ENCODE measurements at regions not wholly inside any gene's neighbourhood (a gene's known extent, or its start where the extent isn't known, plus 50 kb on each side); places are given as distances from the start of the nearest gene placed in this dataset.
A peak's percentile ranks its signal among the peaks of the same experiment; 100 is the strongest.
"Not testable (repeated sequence)": the region's sequence is repeated elsewhere in the genome, so short reads cannot be mapped to it uniquely, and the experiment has no call there.

GRCh38 chr15:34644851-34645250 is 61.4 kb upstream of the GOLGA8B start:
- no peak for TF ChIP-seq CTCF (IDR thresholded peaks at IDR 0.05)
- no peak for DNase-seq
- Mint-ChIP-seq H3K4me3 (no peak overlapping the region), H3K27me3 (ENCODE audit: insufficient read depth) (no peaks in the 10 kb centered on the region), H3K9me3 (peaks cover 3% of the 10 kb centered on the region; the same call in 1 of the 2 replicates), H3K27ac (peak overlapping the region; percentile 57), H3K4me1 (ENCODE audit: low read depth) (peaks cover 29% of the 10 kb centered on the region), H3K36me3 (ENCODE audit: low read depth) (peaks cover 7% of the 10 kb centered on the region; the same call in 1 of the 2 replicates)

- peak; percentile 87 for DNase-seq
- H3K27ac Mint-ChIP-seq: peak overlapping the region; percentile 57
- H3K4me3 Mint-ChIP-seq: peak overlapping the region; percentile 18
- no peak for TF ChIP-seq CTCF (IDR thresholded peaks at IDR 0.05)
- peaks cover 30% of the 10 kb centered on the region for H3K4me1 Mint-ChIP-seq (ENCODE audit: low read depth)
- H3K36me3 Mint-ChIP-seq (ENCODE audit: low read depth): peaks cover 7% of the 10 kb centered on the region; the same call in 1 of the 2 replicates
- H3K9me3 Mint-ChIP-seq: peaks cover 3% of the 10 kb centered on the region; the same call in 1 of the 2 replicates
- no peaks in the 10 kb centered on the region for H3K27me3 Mint-ChIP-seq (ENCODE audit: insufficient read depth)
These were observed 60.6 kb upstream of the GOLGA8B start for GRCh38 chr15:34644061-34644460.

- Mint-ChIP-seq H3K4me3 (no peak overlapping the region), H3K27me3 (ENCODE audit: insufficient read depth) (no peaks in the 10 kb centered on the region), H3K4me1 (ENCODE audit: low read depth) (peaks cover 36% of the 10 kb centered on the region), H3K9me3 (peaks cover 3% of the 10 kb centered on the region; the same call in 1 of the 2 replicates), H3K27ac (no peak overlapping the region), H3K36me3 (ENCODE audit: low read depth) (peaks cover 7% of the 10 kb centered on the region; the same call in 1 of the 2 replicates)
- no peak for TF ChIP-seq CTCF (IDR thresholded peaks at IDR 0.05)
- no peak for DNase-seq
These were observed 58.8 kb upstream of the GOLGA8B start for GRCh38 chr15:34642247-34642646.

- H3K4me1 Mint-ChIP-seq (ENCODE audit: low read depth): peaks cover 36% of the 10 kb centered on the region
- H3K27me3 Mint-ChIP-seq (ENCODE audit: insufficient read depth): no peaks in the 10 kb centered on the region
- peaks cover 3% of the 10 kb centered on the region; the same call in 1 of the 2 replicates for H3K9me3 Mint-ChIP-seq
- peaks cover 7% of the 10 kb centered on the region; the same call in 1 of the 2 replicates for H3K36me3 Mint-ChIP-seq (ENCODE audit: low read depth)
- no peak for DNase-seq
- no peak for TF ChIP-seq CTCF (IDR thresholded peaks at IDR 0.05)
- H3K4me3 Mint-ChIP-seq: no peak overlapping the region
- no peak overlapping the region for H3K27ac Mint-ChIP-seq
These were observed 57.2 kb upstream of the GOLGA8B start for GRCh38 chr15:34640661-34641060.

GRCh38 chr15:34637305-34637704 is 53.9 kb upstream of the GOLGA8B start:
- Mint-ChIP-seq H3K4me3 (no peak overlapping the region), H3K36me3 (ENCODE audit: low read depth) (peaks cover 13% of the 10 kb centered on the region), H3K9me3 (peaks cover 17% of the 10 kb centered on the region), H3K27me3 (ENCODE audit: insufficient read depth) (no peaks in the 10 kb centered on the region), H3K27ac (no peak overlapping the region), H3K4me1 (ENCODE audit: low read depth) (peaks cover 18% of the 10 kb centered on the region)
- DNase-seq: no peak
- TF ChIP-seq CTCF (IDR thresholded peaks at IDR 0.05): no peak

GRCh38 chr15:34633602-34634001 is 50.2 kb upstream of the GOLGA8B start:
- H3K4me1 Mint-ChIP-seq (ENCODE audit: low read depth): peaks cover 32% of the 10 kb centered on the region
- H3K27me3 Mint-ChIP-seq (ENCODE audit: insufficient read depth); DNase-seq; H3K27ac Mint-ChIP-seq; H3K4me3 Mint-ChIP-seq: not testable (repeated sequence)
- H3K36me3 Mint-ChIP-seq (ENCODE audit: low read depth): peaks cover 16% of the 10 kb centered on the region
- peaks cover 18% of the 10 kb centered on the region for H3K9me3 Mint-ChIP-seq
